HG03442 (cell line): ENCODE measurements at regions not wholly inside any gene's neighbourhood (a gene's known extent, or its start where the extent isn't known, plus 50 kb on each side); places are given as distances from the start of the nearest gene placed in this dataset.

Experiments used
- ATAC-seq: cut with Tn5 transposase; IDR thresholded peaks from one replicate; pipeline ENCODE4 v1.9.1; 2021; ENCODE audit warnings: mild to moderate bottlenecking, moderate library complexity; ENCODE audit not compliant: unreplicated experiment

GRCh38 chrX:64456828-64457227, 61.6 kb upstream of the MTMR8 start:
- peak; percentile 83 for ATAC-seq

GRCh38 chrX:64447207-64447606, 52.0 kb upstream of the MTMR8 start:
- no peak for ATAC-seq
